ENCODE measurements at regions not wholly inside any gene's neighbourhood (a gene's known extent, or its start where the extent isn't known, plus 50 kb on each side); places are given as distances from the start of the nearest gene placed in this dataset.

DNA sequence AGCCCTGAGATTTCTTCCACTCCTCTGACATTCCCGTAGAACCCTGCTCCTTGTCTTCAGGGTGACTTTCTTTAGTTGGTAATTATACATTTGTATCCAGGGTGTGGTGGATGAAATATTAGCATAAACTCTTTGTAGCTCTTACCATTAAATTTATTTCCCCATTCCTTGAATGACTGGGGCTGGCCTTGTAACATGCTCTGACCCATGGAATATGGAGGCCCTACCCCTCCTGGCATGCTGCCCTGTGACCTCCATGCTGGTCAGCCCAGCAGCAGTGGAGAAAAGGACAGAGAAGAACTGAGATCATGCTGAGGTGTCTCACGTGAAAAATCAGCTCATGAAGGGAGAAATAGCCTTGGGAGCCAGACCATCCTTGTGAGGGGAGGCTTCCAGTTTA lies 96.1 kb upstream of the PROK2 start:
- Mint-ChIP-seq H3K4me1 (peaks cover 0 to 4% (median 0%) of the 10 kb centered on the region in 4 donors), H3K27me3 (peaks cover 14 to 15% of the 10 kb centered on the region in 2 donors), H3K27ac (no peak overlapping the region), H3K4me3 (no peak overlapping the region), H3K9me3 (no peaks in the 10 kb centered on the region), H3K36me3 (no peaks in the 10 kb centered on the region)
- Histone ChIP-seq H3K27me3 (ENCODE audit: insufficient read depth, low read length) (no peaks in the 10 kb centered on the region), H3K27ac (ENCODE audit: low read depth, low read length) (no peak overlapping the region), H3K4me1 (ENCODE audit: insufficient read depth, low read length) (no peaks in the 10 kb centered on the region), H3K36me3 (ENCODE audit: insufficient read depth, low read length) (no peaks in the 10 kb centered on the region), H3K9me3 (ENCODE audit: control insufficient read depth in 1 of 2, low read length in 2 of 2) (no peaks in the 10 kb centered on the region), H3K4me3 (ENCODE audit: low read length in 2 of 2) (no peak overlapping the region)
- ChIA-PET POLR2A (ENCODE audit: partially characterized antibody) (no interaction called here), CTCF (ENCODE audit: partially characterized antibody) (interaction anchor here (0.7 to 10.9 kb wide), 4 partner anchors 9 to 942 kb away, joined by 3 to 179 read pairs (median 3); no protein-coding TSS in a partner anchor)
- intact Hi-C loops (cut with micrococcal nuclease) = no loop called here
- no peak for DNase-seq

DNA sequence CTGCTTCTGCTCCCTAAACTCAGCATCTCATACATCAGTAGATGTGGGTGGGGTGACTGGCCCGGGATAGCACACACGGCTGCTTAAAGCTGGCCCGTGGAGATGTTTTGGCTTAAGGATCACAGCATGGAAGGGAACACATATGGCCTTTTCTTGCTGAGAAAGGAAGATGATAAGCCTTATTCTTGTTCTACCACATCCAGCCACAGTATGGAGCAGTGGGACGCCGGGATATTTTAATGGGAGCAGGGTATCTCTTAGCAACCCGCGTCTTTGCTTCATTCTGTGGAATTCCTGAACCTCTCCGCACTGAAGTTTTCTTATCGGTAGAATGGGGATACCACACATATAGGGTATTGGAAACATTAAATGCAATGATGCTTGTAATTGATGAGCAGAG lies 94.1 kb upstream of the PROK2 start:
- Mint-ChIP-seq H3K4me1 (peaks cover 6 to 9% (median 7%) of the 10 kb centered on the region in 4 donors), H3K36me3 (no peaks in the 10 kb centered on the region), H3K27ac (no peak overlapping the region), H3K4me3 (no peak overlapping the region), H3K9me3 (no peaks in the 10 kb centered on the region), H3K27me3 (peaks cover 11 to 14% of the 10 kb centered on the region in 2 donors)
- Histone ChIP-seq H3K27me3 (ENCODE audit: insufficient read depth, low read length) (no peaks in the 10 kb centered on the region), H3K9me3 (ENCODE audit: control insufficient read depth in 1 of 2, low read length in 2 of 2) (no peaks in the 10 kb centered on the region), H3K36me3 (ENCODE audit: insufficient read depth, low read length) (no peaks in the 10 kb centered on the region), H3K4me3 (ENCODE audit: low read length in 2 of 2) (no peak overlapping the region), H3K27ac (ENCODE audit: low read depth, low read length) (no peak overlapping the region), H3K4me1 (ENCODE audit: insufficient read depth, low read length) (peaks cover 9% of the 10 kb centered on the region)
- ChIA-PET POLR2A (ENCODE audit: partially characterized antibody) (no interaction called here), CTCF (ENCODE audit: partially characterized antibody) (interaction anchor here (1.5 to 10.9 kb wide), 4 partner anchors 11 to 944 kb away, joined by 5 to 179 read pairs (median 12); no protein-coding TSS in a partner anchor)
- DNase-seq = no peak
- intact Hi-C loops (cut with micrococcal nuclease) = no loop called here

DNA sequence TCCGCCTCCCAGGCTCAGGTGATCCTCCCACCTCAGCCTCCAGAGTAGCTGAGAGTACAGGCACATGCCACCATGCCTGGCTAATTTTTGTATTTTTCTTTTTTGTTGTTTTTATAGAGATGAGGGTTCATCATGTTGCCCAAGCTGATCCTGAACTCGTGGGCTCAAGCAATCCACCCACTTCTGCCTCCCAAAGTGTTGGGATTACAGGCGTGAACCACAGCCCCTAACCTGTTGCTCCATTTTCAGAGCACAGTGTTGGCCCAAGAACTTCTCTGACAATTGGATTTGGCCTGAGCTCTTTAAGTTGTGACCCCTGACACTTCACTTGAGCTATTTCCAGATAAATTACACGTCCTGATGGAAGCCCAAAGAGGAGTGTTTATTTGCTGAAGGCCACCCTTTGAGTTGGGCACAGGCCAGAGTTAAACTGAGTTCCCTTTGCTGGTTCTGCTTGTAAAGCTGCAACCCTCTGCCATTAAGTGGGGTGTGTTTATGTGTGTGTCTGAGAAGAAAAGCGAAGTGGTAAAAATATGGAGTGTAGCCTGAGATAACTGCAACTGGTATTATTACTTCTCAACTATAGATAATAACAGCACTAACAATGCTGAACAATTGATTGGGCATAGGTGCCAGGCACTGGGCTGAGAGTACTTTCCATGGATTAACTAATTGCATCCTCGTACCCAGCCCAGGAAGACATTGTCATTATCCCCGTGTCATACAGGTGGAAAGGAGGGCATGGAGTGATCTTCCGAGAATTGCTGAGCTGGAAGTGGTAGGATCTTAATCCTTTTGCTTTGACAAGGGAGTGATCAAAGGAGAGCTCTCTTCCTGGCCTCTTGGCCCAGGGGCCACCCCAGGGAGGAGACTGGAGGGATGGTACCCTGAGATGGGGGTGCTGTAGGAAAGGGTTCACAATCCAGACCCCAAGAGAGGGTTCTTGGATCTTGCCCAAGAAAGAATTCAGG lies 91.5 kb upstream of the PROK2 start:
- H3K27me3 Mint-ChIP-seq = peaks cover 8% of the 10 kb centered on the region in 2 donors
- Histone ChIP-seq H3K9me3 (ENCODE audit: control insufficient read depth in 1 of 2, low read length in 2 of 2) (no peaks in the 10 kb centered on the region), H3K27ac (ENCODE audit: low read depth, low read length) (no peak overlapping the region), H3K4me3 (ENCODE audit: low read length in 2 of 2) (no peak overlapping the region), H3K4me1 (ENCODE audit: insufficient read depth, low read length) (peaks cover 26% of the 10 kb centered on the region), H3K36me3 (ENCODE audit: insufficient read depth, low read length) (no peaks in the 10 kb centered on the region), H3K27me3 (ENCODE audit: insufficient read depth, low read length) (no peaks in the 10 kb centered on the region)
- no peaks in the 10 kb centered on the region for H3K9me3 Mint-ChIP-seq
- no peak overlapping the region for H3K4me3 Mint-ChIP-seq
- H3K36me3 Mint-ChIP-seq = no peaks in the 10 kb centered on the region
- ChIA-PET CTCF (ENCODE audit: partially characterized antibody) (interaction anchor here (1.0 to 10.9 kb wide), 30 partner anchors 9 to 1210 kb away, joined by 3 to 179 read pairs (median 5); no protein-coding TSS in a partner anchor), POLR2A (ENCODE audit: partially characterized antibody) (interaction anchor here (1.1 kb wide), 1 partner anchor 165 kb away, joined by 5 read pairs; no protein-coding TSS in a partner anchor)
- H3K27ac Mint-ChIP-seq = no peak overlapping the region
- intact Hi-C loops (cut with micrococcal nuclease) = no loop called here
- H3K4me1 Mint-ChIP-seq = peaks cover 18 to 24% (median 20%) of the 10 kb centered on the region in 4 donors
- DNase-seq = no peak

DNA sequence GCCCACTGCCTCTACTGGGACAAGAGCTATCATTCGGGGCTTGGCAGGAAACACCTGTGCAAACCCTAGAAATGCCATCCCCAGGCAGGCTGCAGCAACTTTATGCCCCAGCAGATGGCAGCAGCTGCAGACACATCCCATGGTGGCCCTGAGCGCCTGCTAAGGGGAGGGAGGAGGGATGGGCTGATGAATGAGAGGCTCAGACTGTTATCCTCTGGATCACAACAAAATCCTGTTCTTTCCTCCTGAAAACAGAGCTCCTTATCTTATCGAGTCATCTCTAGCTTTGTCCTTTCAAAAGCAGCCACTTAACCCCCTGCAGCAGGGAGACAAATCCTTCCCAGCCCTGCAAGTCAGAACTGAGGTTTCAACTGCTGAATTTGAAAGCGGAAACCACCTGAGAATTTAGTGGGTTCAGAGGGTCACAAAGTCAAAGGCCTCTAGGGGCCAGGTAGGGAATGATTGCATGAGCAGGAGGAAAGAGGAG lies 90.6 kb upstream of the PROK2 start:
- peak overlapping the region in 1 of 8 donors; percentile 43 for H3K4me3 Mint-ChIP-seq
- H3K27ac Mint-ChIP-seq = no peak overlapping the region
- H3K27me3 Mint-ChIP-seq = peaks cover 3 to 5% of the 10 kb centered on the region in 2 donors
- peaks cover 18 to 24% (median 20%) of the 10 kb centered on the region in 4 donors for H3K4me1 Mint-ChIP-seq
- CTCF ChIA-PET (ENCODE audit: partially characterized antibody) = interaction anchor here (0.7 to 10.9 kb wide), 46 partner anchors 10 to 1211 kb away, joined by 3 to 179 read pairs (median 4); no protein-coding TSS in a partner anchor
- no peaks in the 10 kb centered on the region for H3K9me3 Mint-ChIP-seq
- peak; percentile 65 to 73 (median 68) for DNase-seq
- Histone ChIP-seq H3K36me3 (ENCODE audit: insufficient read depth, low read length) (no peaks in the 10 kb centered on the region), H3K4me3 (ENCODE audit: low read length in 2 of 2) (no peak overlapping the region), H3K9me3 (ENCODE audit: control insufficient read depth in 1 of 2, low read length in 2 of 2) (no peaks in the 10 kb centered on the region), H3K27me3 (ENCODE audit: insufficient read depth, low read length) (no peaks in the 10 kb centered on the region), H3K4me1 (ENCODE audit: insufficient read depth, low read length) (peaks cover 26% of the 10 kb centered on the region), H3K27ac (ENCODE audit: low read depth, low read length) (no peak overlapping the region)
- intact Hi-C loops (cut with micrococcal nuclease) = loop anchor here (1.0 to 2.0 kb wide), 3 partner anchors 164 to 947 kb away; no protein-coding TSS in a partner anchor
- no peaks in the 10 kb centered on the region for H3K36me3 Mint-ChIP-seq
- POLR2A ChIA-PET (ENCODE audit: partially characterized antibody) = interaction anchor here (1.1 kb wide), 2 partner anchors 151 to 164 kb away, joined by 3 to 5 read pairs; no protein-coding TSS in a partner anchor

DNA sequence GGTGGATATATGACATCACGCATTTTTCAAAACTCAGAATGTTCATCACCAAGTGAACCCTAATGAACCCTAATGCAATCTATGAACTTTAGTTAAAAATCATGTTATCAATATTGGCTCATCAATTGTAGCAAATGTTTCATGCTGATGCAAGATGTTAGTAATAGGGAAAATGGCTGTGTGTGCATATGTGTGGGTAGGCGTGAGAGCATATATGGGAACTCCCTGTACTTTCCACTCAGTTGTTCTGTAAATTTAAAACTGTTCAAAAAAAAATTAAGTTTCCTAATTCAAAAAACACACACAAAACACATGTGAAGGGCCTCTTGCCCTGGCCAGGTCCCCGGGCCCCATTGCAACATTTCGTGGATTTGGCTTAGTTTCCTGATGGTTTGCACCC lies 89.7 kb upstream of the PROK2 start:
- H3K27ac ChIP-seq (ENCODE audit: low read depth, low read length) = no peak overlapping the region
- H3K4me1 Mint-ChIP-seq = peaks cover 18 to 24% (median 20%) of the 10 kb centered on the region in 4 donors
- H3K36me3 ChIP-seq (ENCODE audit: insufficient read depth, low read length) = no peaks in the 10 kb centered on the region
- no peaks in the 10 kb centered on the region for H3K27me3 ChIP-seq (ENCODE audit: insufficient read depth, low read length)
- H3K4me3 ChIP-seq (ENCODE audit: low read length in 2 of 2) = no peak overlapping the region
- ChIA-PET CTCF (ENCODE audit: partially characterized antibody) (interaction anchor here (0.7 to 10.9 kb wide), 38 partner anchors 10 to 1211 kb away, joined by 3 to 179 read pairs (median 4); no protein-coding TSS in a partner anchor), POLR2A (ENCODE audit: partially characterized antibody) (interaction anchor here (1.1 to 1.2 kb wide), 2 partner anchors 146 to 150 kb away, joined by 3 read pairs; no protein-coding TSS in a partner anchor)
- H3K9me3 Mint-ChIP-seq = no peaks in the 10 kb centered on the region
- no peaks in the 10 kb centered on the region for H3K9me3 ChIP-seq (ENCODE audit: control insufficient read depth in 1 of 2, low read length in 2 of 2)
- no peak overlapping the region for H3K4me3 Mint-ChIP-seq
- peaks cover 26% of the 10 kb centered on the region for H3K4me1 ChIP-seq (ENCODE audit: insufficient read depth, low read length)
- intact Hi-C loops (cut with micrococcal nuclease) = loop anchor here (1.0 to 2.0 kb wide), 3 partner anchors 163 to 948 kb away; no protein-coding TSS in a partner anchor
- H3K27me3 Mint-ChIP-seq = no peaks in the 10 kb centered on the region
- no peaks in the 10 kb centered on the region for H3K36me3 Mint-ChIP-seq
- DNase-seq = no peak
- H3K27ac Mint-ChIP-seq = no peak overlapping the region

DNA sequence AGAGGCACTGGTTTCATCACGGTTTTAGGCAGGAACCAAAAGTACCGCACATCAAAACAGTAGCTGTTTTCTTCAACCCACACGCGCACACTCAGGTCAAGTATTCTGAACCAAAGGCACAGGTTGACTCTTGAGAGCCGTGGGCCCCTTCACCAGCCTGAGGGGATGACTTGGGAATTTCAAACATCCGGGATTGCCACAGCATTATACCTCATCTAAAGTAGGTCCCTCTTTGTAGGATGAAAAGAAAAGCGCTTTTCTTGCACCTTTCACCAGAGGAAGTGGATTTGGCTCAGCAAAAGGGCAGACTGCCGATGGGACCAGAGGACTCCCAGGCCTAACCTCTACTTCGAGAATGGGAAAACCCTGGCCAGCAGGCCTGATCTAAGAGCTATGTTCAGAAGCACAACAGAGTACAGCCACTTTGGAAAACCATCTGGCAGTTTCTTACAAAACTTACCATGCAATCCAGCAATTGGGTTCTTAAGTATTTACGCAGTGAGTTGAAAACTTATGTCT lies 88.2 kb upstream of the PROK2 start:
- Histone ChIP-seq H3K4me3 (ENCODE audit: low read length in 2 of 2) (no peak overlapping the region), H3K27me3 (ENCODE audit: insufficient read depth, low read length) (no peaks in the 10 kb centered on the region), H3K4me1 (ENCODE audit: insufficient read depth, low read length) (peaks cover 26% of the 10 kb centered on the region), H3K27ac (ENCODE audit: low read depth, low read length) (no peak overlapping the region), H3K36me3 (ENCODE audit: insufficient read depth, low read length) (no peaks in the 10 kb centered on the region), H3K9me3 (ENCODE audit: control insufficient read depth in 1 of 2, low read length in 2 of 2) (no peaks in the 10 kb centered on the region)
- H3K4me3 Mint-ChIP-seq = peak overlapping the region in 6 of 8 donors; percentile 2 to 82 (median 66)
- no peak for DNase-seq
- peaks cover 18 to 24% (median 20%) of the 10 kb centered on the region in 4 donors for H3K4me1 Mint-ChIP-seq
- H3K9me3 Mint-ChIP-seq = no peaks in the 10 kb centered on the region
- ChIA-PET CTCF (ENCODE audit: partially characterized antibody) (interaction anchor here (0.7 to 10.9 kb wide), 8 partner anchors 9 to 949 kb away, joined by 3 to 179 read pairs (median 16); no protein-coding TSS in a partner anchor), POLR2A (ENCODE audit: partially characterized antibody) (no interaction called here)
- H3K27ac Mint-ChIP-seq = peak overlapping the region in 4 of 7 donors; percentile 35 to 92 (median 64)
- no peaks in the 10 kb centered on the region for H3K27me3 Mint-ChIP-seq
- H3K36me3 Mint-ChIP-seq = no peaks in the 10 kb centered on the region
- intact Hi-C loops (cut with micrococcal nuclease) = no loop called here

Measured in CD4-positive, alpha-beta memory T cell (primary cell).